RWPE2 (cell line): ENCODE measurements at regions not wholly inside any gene's neighbourhood (a gene's known extent, or its start where the extent isn't known, plus 50 kb on each side); places are given as distances from the start of the nearest gene placed in this dataset.

Experiments used
- ATAC-seq: fragments of 200-7000 bp; cut with Tn5 transposase; 3 replicates; pipeline ENCODE4 v1.9.1; 2021; ENCODE audit warnings: low read depth
- DNase-seq: peaks from one replicate; pipeline ENCODE4 v3.0.0-alpha.2; 2020; ENCODE audit warnings: low spot score
- H3K27ac ChIP-seq: fragments of 450-650 bp; 2 replicates; pipeline ENCODE4 v1.5.1; 2017; ENCODE audit warnings: mild to moderate bottlenecking; ENCODE audit not compliant: poor library complexity, severe bottlenecking
- H3K27me3 ChIP-seq: fragments of 250-450 bp; sonication (Bioruptor Pico); 2 replicates; pipeline ENCODE4 v1.5.1; 2021; ENCODE audit warnings: mild to moderate bottlenecking, moderate library complexity; ENCODE audit not compliant: insufficient read depth, poor library complexity, severe bottlenecking
- H3K36me3 ChIP-seq: fragments of 250-450 bp; sonication (Bioruptor Pico); 2 replicates; pipeline ENCODE4 v1.5.1; 2020; ENCODE audit warnings: low read depth, mild to moderate bottlenecking, moderate library complexity
- H3K4me1 ChIP-seq: fragments of 250-450 bp; sonication (Bioruptor Pico); 2 replicates; pipeline ENCODE4 v1.5.1; 2021; ENCODE audit warnings: mild to moderate bottlenecking, moderate library complexity; ENCODE audit not compliant: insufficient read depth, poor library complexity, severe bottlenecking
- H3K4me3 ChIP-seq: fragments of 250-450 bp; sonication (Bioruptor Pico); 2 replicates; pipeline ENCODE4 v1.5.1; 2021; ENCODE audit warnings: mild to moderate bottlenecking, moderate library complexity; ENCODE audit not compliant: severe bottlenecking
- H3K9me3 ChIP-seq: fragments of 250-450 bp; sonication (Bioruptor Pico); 2 replicates; pipeline ENCODE4 v1.5.1; 2021; ENCODE audit warnings: mild to moderate bottlenecking, moderate library complexity; ENCODE audit not compliant: severe bottlenecking
- CTCF ChIP-seq: fragments of 450-650 bp; IDR thresholded peaks from one replicate; pipeline ENCODE4 v1.5.1; 2017; ENCODE audit warnings: mild to moderate bottlenecking, moderate library complexity; ENCODE audit not compliant: poor library complexity, severe bottlenecking

GRCh38 chr18:27752944-27753343 lies 424.0 kb downstream of the CDH2 start:
- H3K36me3 ChIP-seq = no peaks in the 10 kb centered on the region
- no peak overlapping the region for H3K27ac ChIP-seq
- no peaks in the 10 kb centered on the region for H3K4me1 ChIP-seq
- H3K27me3 ChIP-seq = no peaks in the 10 kb centered on the region
- no peak for TF ChIP-seq CTCF
- H3K9me3 ChIP-seq = no peaks in the 10 kb centered on the region
- DNase-seq = no peak
- no peak overlapping the region for H3K4me3 ChIP-seq
- ATAC-seq = no peak

- no peaks in the 10 kb centered on the region for H3K27me3 ChIP-seq
- no peak for TF ChIP-seq CTCF
- no peak for DNase-seq
These were observed 426.0 kb downstream of the CDH2 start for GRCh38 chr18:27750923-27751322.

GRCh38 chr18:27750014-27750413 lies 426.9 kb downstream of the CDH2 start:
- DNase-seq = no peak
- H3K9me3 ChIP-seq = no peaks in the 10 kb centered on the region
- TF ChIP-seq CTCF = peak; percentile 63

More at GRCh38 chr18:27750923-27751322, 426.0 kb downstream of the CDH2 start:
- Histone ChIP-seq H3K36me3 (no peaks in the 10 kb centered on the region), H3K27ac (no peak overlapping the region), H3K4me1 (no peaks in the 10 kb centered on the region), H3K4me3 (no peak overlapping the region), H3K9me3 (no peaks in the 10 kb centered on the region)
- no peak for ATAC-seq

GRCh38 chr18:27749194-27749593 lies 427.7 kb downstream of the CDH2 start:
- no peak for TF ChIP-seq CTCF
- Histone ChIP-seq H3K4me1 (no peaks in the 10 kb centered on the region), H3K9me3 (no peaks in the 10 kb centered on the region), H3K36me3 (no peaks in the 10 kb centered on the region), H3K27ac (no peak overlapping the region), H3K27me3 (no peaks in the 10 kb centered on the region), H3K4me3 (no peak overlapping the region)
- DNase-seq (no peak), ATAC-seq (no peak)

More at GRCh38 chr18:27750014-27750413, 426.9 kb downstream of the CDH2 start:
- H3K4me1 ChIP-seq = no peaks in the 10 kb centered on the region
- ATAC-seq = peak; percentile 69
- H3K4me3 ChIP-seq = no peak overlapping the region
- no peaks in the 10 kb centered on the region for H3K27me3 ChIP-seq
- no peak overlapping the region for H3K27ac ChIP-seq
- no peaks in the 10 kb centered on the region for H3K36me3 ChIP-seq

- ATAC-seq (no peak), DNase-seq (no peak)
These were observed 430.7 kb downstream of the CDH2 start for GRCh38 chr18:27746241-27746640.

More at GRCh38 chr18:27746241-27746640, 430.7 kb downstream of the CDH2 start:
- no peak for TF ChIP-seq CTCF
- no peak overlapping the region for H3K4me3 ChIP-seq
- H3K9me3 ChIP-seq = no peaks in the 10 kb centered on the region
- H3K27me3 ChIP-seq = no peaks in the 10 kb centered on the region
- no peaks in the 10 kb centered on the region for H3K4me1 ChIP-seq
- no peaks in the 10 kb centered on the region for H3K36me3 ChIP-seq
- H3K27ac ChIP-seq = no peak overlapping the region
